Central memory CD4-positive, alpha-beta T cell (primary cell): ENCODE measurements at regions not wholly inside any gene's neighbourhood (a gene's known extent, or its start where the extent isn't known, plus 50 kb on each side); places are given as distances from the start of the nearest gene placed in this dataset.
"Not testable (repeated sequence)": the region's sequence is repeated elsewhere in the genome, so short reads cannot be mapped to it uniquely, and the experiment has no call there.

Experiments used
- DNase-seq: peaks from one replicate; pipeline ENCODE4 v3.0.0; 2022

DNA sequence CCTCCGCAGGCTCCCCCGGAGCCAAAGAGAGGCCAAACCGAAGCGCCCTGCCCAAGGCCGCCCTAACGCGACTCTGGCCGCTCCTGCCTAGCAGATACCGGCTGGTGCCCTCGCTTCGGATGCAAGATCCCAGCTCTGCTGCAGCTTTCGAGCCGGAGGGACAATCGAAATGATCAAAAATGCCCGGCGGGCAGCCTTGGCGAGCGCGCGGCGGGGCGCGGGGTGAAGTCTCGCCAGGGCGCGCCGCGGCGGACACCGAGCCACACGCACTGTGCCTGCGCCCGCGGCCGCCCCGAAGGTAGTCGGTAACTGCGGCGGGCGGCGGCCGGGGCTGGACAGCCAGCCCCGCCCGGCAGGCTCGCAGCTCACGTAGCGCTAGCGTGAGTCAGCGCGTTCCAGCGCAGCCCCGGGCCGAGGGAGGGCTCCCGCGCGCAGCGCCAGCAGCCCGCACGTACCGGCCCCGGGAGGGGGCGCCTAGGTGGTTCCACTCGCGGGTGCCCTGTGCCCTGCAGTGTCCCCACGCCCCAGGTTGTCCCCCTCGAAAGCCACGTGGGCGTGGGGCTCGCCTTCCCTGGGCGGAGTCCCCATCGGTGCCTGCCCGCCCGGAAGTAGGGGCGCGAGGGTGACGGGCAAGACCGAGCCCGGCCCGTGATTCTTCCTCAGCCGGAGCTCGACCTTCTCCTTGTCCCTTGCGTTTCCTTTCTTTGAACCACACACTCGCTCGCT lies 109.2 kb upstream of the EGLN3 start:
- peak; percentile 40 for DNase-seq

DNA sequence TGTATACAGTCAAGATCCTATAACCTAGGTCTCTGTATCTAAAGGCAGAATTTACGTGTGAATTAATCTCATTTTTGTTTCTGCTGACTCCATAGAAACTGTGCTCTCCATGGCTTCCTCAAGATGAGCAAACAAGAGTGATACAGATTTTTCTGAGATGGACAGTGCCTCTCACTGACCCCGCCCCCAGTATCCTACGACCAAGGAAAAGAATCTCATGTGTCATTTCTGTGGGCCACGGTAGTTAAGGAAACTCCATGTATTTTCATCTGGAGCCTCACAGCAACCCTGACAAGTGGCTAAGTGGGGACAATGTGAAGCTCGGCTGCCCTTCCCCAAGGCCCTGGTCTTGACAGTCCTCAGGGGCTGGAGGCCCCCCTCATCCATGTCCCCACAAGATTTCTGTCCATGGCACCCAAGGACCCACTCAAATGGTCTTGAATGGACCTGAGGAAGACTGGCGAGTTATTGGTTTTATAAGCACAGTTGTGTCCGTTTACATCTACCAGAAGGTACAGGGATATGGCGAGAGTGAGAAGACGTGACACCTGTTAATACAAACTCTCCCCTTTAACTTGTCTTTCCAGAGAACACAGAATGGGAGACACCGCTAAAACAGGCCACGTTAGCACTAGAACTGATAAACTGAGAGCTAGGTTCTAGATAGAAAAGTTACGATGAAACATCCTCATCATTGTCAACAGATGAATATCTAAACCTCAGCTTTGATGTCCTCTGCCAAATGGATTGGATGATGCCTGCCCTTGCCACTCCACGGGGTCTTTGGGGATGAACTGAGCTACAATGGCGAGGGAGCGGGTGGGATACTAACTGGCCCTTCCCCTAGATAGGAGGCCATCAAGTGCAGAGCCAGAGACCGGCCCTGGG lies 108.4 kb upstream of the EGLN3 start:
- DNase-seq = no peak

DNA sequence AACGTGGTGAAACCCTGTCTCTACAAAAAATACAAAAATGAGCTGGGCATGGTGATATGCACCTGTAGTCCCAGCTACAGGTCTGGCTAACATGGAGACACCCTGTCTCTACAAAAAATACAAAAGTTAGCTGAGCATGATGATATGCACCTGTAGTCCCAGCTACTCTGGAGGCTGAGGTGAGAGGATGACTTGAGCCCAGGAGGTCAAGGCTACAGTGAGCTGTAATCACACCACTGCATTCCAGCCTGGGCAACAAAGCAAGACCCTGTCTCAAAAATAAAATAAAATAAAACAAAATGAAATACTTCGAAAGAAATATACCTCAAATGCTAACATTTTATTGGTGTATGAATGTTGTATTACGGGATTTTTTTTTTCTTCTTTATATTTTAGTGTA lies 107.6 kb upstream of the EGLN3 start:
- DNase-seq = no peak

DNA sequence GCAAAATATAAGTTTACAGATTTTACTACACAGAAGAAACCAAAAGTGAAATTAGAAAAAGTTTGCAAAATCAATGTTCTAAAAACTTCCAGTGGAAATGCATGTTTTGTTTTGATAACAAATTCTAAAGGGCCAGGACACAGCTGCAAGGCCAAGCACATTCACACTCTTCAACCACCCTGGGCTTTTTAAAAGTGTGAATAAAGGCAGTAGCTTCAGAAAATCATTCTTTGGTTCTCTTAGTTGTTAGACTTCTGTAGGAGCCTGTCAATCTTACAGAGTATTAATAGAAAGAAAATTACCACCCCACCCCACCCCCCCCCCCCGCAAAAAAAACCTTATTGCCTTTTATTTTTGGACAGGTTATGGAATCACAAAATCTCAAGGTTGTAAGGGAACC lies 105.2 kb upstream of the EGLN3 start:
- no peak for DNase-seq

DNA sequence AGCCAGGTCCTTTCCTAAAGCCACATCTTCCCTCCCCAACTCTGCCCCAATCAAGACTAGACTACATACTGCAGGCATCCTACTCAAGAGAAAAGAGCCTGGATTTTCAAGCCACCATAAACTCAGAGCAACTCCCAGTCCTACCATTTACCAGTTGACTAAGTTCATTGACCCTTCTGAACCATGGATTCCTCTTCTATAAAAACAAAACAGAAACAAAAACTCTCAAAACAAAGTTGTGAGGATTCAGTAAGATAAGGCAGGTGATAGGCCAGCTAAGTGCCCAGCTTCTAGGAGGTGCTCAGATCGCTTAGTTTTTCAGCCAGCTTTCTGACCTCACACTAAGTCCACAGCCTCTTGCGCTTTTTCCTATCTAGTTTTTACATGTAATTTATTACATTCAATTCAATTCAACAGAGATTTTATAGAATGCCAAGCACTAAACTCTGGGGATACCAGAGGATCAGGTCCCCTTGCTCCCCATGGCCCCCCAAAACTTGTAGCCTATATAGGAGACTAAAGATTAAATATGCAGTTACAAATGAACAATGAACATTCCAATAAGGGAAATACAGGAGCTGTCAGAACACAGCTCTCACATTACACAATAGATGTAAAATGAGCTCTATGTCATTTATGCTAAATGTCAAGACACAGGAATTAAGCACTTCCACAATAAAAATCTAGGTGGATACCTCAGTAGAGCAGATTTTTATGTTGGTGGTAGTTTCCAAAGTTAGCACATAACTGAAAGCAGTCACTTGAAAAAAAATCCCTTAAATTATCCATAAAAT lies 104.5 kb upstream of the EGLN3 start:
- no peak for DNase-seq

DNA sequence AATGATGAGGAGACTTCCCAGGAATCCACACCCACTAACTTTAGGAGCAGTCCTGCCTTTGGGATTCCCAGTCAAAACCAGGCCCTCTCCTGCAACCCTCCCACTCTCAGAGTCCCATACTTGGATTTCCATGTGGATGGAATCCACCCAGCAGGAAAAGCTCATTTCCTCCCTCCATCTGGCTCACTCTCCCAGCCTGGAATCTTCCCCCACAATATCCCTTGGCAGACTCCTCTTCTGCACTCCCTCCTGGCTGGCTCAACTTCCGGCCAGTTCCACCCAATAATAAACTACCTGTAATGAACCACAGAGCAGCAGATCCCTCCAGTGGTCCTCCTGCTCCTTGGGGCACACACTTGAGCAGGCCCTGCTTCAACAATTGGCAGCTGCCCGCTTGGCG lies 102.8 kb upstream of the EGLN3 start:
- DNase-seq = no peak

DNA sequence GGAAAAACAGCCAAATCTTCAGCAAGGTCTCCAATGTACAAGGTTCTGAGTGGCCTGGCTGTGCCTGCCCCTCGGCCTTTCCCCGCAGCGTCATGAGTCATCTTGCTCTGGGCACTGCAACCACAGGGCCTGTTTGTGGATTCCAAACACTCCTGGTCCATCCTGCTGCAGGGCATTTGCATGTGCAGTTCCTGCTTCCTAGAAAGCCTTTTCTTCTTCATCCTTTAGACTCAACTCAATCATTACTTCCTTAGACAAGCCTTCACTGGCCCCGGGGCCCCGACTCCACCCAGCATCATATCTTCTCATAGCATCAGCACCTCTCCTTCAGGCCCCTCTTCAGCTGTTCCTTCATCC lies 101.8 kb upstream of the EGLN3 start:
- no peak for DNase-seq

DNA sequence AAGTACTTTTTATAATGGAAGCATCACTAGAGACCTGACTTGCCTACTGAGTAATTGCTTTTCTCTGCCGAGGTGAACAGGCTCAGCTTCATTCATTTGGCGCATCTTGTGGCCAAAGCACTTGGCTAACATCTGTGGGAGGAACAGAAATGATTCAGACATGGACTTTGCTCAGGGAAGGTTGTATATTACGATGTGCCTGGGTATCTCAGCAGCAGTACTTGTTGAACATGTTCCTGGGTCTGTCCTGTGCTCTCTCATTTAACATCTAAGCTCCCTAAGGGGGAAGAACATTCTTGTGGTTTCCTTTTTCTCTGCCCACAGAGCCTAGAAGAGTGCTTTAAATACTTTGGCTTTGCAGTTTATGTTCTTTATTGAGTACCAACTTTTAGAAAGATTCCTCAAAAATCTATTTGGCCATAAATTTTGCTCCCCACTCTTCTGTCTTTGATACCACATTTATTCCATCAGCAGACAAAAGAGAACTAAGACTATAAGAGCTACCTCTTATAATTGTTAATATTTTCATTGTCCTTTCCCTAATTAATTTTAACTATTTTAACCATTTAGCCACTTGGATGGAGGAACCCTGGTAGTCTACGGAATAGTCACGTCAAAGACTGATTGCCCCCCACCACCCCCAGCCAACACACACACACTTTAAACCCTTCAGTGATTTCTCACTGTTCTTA lies 101.2 kb upstream of the EGLN3 start:
- DNase-seq = no peak

DNA sequence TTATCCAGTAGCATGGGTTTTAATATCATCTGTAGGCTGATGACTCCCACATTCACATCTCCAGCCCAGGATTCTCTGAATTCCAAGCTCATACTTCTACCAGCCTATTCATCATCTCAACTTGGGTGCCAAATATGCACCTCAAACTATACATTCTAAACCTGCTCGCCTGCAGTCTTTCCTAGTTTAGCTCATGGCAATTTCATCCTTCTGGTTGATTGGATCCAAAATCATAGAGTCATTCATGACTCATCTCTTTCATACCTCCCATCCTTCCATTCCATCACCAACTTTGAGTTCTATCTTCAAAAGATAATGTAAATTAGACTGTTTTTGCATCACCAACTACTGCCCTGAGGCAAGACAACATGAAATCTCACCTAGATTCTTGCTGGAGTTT lies 99.7 kb upstream of the EGLN3 start:
- DNase-seq = no peak

DNA sequence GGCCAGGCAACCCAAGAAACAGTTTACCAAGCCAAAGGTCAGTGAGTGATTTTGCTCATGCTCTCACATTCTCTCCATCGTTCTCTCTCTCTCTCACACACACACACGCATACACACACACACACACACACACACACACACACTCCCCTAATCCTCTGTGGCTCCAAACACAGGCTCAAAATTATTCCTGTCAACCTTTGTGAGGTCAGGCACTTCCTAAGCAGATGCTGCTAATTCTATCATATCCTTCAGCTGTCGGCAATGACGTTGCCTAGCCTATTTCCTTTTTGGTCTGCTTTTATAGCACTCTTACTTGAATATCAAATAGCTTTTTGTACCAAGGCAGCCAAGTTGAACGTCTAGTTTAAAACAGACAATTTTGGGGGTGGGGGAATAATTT lies 98.9 kb upstream of the EGLN3 start:
- DNase-seq = no peak

DNA sequence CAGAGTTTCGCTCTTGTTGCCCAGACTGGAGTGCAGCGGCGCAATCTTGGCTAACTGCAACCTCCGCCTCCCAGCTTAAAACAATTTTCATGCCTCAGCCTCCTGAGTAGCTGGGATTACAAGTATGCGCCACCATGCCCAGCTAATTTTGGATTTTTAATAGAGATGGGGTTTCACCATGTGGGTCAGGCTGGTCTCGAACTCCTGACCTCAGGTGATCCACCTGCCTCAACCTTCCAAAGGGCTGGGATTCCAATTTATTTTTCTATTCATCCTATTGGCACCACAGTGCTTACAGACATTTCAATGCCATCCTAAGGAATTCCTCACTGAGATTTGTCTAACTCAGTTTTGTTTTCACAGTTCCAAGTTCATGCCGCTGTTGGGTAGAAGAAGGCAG lies 98.3 kb upstream of the EGLN3 start:
- DNase-seq = not testable (repeated sequence)

DNA sequence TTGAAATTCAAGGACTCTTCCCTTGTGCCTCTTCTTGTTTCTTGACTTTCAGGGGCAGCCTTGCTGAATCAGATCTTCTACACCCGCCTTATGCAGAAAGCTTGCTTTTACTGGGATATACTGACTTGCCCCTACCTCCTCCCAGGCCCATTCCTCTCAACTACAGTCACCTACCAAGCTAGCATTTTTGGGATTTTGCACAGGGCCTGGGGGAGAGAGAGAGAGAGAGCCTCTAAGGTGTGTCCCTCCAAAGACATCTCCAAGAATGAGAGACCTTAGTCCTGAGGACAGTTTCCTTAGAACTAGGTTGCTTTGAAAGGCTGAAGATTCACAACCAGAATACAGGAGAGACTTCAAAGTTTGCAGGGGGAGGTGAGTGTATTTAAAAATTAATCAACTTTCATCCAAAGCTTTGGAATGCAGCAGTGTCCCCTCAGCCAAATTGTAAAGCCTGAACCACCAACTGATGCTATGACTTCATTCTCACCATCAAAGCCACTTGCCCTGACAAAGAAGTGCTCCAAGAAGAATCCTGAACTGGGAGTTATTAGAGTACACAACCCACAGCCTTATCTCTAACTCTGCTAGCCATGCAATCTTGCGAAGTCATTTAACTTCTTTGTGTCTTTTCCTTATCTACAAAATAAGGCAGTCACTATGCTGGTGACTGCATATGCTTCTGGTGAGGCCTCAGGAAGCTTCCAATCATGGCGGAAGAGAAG lies 96.1 kb upstream of the EGLN3 start:
- no peak for DNase-seq

DNA sequence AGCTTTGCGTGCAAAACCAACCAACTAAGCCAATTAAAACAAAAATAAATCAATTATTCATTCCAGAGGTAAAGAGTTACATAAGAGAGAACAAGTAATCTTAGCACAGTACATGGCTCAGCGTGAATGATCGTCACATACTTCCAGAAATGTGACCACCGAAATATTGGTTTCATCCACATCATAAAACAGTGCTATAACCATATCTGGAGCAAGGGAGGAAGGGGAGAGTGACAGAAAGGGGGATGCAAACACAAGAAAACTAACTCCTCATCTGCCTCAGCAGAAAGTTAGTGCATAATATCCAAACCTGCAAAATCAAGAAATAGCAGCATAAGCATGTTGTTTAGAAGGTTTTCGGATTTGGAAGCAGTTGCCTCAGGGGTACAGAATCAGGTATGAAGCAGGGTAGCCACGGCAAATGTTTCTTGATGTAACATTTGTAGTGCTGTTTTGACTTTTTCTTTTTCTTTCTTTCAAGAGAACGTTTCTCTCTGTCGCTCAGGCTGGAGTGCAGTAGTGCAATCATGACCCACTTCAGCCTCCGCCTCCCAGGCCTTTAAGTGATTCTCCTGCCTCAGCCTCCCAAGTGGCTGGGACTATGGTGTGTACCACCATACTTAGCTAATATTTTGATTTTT lies 93.9 kb upstream of the EGLN3 start:
- DNase-seq = no peak

DNA sequence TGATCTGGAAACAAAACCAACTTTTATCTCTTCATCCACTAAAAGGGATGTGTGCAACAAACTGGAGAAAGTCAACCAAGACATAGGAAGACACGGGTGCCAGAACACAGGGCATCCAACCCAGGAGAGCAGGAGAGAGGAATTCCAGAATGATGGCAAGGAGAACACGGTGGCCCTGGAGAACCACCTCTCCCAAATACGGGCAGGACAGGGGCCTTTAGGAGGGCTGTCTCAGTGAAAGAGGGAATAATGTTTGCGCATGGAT lies 93.4 kb upstream of the EGLN3 start:
- no peak for DNase-seq

DNA sequence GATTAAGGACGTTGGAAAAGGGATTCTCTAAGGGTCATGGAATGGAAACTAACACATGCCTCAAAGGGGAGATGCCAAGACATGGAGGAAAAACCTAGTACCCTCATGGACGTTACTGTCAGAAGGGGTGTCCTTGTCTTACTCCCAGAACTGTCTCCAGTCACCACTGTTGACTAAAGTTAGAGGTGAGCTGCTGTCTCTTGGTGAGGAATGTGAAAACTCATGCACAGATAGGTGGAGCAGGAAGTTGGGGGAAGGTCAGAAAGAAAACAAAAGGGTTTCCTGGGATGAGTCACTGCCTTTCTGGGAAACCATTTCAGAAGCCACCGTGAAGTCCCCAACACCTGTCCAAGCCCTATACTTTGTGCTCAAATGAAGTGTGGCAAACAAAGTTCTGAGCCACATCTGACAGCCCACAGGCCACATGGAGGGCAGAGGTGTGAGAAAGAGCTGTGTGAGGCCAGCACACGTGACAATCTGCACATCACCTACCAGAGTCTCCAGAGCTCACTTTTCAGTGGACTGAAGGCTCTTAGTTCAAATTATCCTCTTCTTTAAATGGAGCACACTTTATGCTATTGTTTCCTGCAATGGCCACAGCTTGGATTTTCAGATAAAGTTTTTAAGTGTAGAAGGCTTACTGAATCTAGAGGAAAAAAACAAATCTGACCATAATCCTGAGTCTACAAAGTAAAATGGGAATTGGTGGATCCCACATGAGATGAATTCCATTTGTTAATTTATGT lies 92.9 kb upstream of the EGLN3 start:
- peak; percentile 69 for DNase-seq

DNA sequence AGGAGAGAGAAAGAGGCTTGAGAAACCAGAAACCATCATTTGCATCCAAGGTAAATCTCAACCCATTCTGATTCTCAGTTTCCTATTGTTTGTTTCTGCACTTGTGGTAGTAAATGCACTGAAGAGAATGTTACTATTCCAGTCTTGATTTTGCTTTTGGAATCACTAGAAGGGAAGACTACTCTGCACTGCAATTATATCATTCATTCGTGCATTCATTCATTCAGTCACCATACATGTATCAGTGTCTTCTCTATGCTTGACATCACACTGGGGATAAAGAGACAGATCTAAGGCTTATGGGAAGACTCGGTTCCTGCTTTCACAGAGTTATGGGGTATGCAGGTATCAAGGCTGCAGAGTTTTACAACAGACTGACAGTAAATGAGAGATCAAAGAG lies 90.3 kb upstream of the EGLN3 start:
- DNase-seq = no peak

DNA sequence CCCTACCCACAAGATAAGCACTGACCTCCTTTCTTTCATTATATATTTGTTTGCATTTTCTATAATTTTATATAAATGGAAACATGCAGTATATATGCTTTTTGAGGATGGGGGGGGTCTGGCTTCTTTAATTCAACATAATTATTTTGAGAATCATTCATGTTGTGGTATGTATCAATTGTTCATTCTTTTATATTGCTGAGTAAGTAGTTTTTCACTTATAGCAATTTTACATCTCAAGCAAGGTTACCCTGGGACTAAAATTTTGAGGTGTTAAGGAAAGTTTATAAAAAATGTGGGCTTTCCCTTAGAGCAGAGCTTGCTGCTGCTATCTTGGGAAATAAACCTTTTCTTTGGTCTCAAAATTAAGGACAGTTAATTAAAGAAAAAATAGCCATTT lies 89.9 kb upstream of the EGLN3 start:
- DNase-seq = no peak

DNA sequence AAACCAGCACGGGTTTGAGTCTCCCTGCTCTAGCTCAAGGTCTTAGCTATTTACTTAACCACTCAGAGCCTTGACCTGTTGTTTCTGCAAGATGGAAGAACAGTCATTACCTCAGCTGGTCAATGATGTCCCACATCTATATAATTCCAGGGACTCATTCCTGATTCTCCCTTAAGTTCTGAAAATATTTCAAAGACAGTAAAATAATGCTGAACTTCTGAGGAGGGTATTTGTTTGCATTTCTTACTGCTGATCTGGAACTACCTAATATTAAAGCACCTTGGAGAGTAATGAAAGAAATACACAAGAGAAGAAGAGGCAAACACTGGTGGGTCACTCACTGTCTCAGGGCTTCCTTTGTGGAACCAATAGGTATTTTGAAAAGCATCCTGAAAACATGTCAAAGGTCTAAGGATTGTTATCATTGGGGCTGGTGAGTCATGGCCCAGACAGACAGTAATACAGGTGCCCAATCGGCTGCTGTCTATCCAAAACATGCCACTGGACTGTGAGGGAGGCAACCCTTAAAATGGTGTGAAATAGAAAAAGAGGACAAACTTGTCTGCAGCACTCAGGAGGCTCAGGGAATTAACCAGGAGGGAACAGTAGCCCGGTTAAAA lies 88.7 kb upstream of the EGLN3 start:
- DNase-seq = no peak

DNA sequence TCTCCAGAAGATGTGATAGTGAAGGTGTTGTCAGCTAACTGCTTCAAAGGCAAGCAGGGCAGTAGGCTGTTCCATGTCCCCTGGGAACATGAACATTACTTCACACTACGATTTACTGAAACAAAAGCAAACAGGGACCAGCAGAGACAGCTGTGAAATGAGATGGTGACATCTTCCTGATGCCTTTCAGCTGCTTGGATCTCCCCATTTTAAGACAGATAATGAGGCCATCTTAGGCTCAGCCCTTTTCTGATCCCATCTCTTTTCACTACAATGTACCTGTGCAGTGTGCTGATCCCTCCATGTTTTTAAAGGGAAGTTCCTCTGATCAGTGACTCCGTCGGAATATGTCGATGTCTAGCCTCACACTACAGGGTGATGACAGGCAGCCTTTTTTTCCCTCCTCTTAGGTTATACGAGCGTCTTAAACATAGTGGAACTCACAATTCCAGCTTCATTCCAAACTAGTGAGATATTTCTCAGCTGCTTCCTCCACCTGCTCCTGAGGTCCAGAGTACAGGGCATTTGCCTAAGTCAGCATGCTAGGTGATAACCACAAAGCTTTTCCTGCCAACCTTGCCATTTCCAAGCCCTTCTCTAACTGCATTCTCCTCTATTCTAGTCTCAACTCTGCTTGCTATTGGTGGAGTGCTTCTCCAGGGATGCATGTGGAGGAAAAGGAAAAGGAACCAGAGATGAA lies 87.6 kb upstream of the EGLN3 start:
- DNase-seq = no peak

DNA sequence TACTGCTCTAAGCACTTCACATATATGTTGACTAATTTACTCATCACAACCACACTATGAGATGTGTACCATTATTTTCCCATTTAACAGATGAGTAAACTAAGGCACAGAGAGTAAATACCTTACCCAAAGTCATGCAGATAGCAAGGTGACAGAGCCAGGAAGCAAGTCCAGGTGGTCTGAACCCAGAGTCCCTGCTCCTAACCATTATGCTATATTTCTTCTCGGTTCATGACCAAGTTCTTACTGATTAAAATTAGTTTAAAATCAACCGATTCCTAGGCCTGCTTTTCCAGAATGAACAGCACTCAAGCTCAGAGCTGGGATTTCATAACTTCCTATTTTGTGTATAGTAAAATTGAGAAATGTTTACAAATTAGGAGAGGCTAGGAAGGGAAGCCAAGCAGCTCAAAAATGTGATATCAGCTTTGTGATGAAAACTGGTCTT lies 85.5 kb upstream of the EGLN3 start:
- DNase-seq = no peak
